ENCODE measurements at regions not wholly inside any gene's neighbourhood (a gene's known extent, or its start where the extent isn't known, plus 50 kb on each side); places are given as distances from the start of the nearest gene placed in this dataset.

- H2BK120ac ChIP-seq (replicated peaks; ENCODE audit: low read depth, low read length): no peak overlapping the region
- H3K14ac ChIP-seq (ENCODE audit: insufficient read length): no peak overlapping the region
- no peaks in the 10 kb centered on the region for H3K23me2 ChIP-seq (ENCODE audit: low read depth, low read length)
- H2BK15ac ChIP-seq (ENCODE audit: low read length): no peak overlapping the region
- H3K9ac ChIP-seq (replicated peaks in 1 of 4; ENCODE audit: extremely low read depth in 1 of 4, low read depth in 3 of 4, low read length in 3 of 4): no peak overlapping the region
- no peak overlapping the region for H3K4me3 ChIP-seq (ENCODE audit: extremely low read depth in 1 of 4, insufficient read depth in 2 of 4, low read depth in 3 of 4, low read length in 4 of 4)
- POLR2A ChIA-PET (ENCODE audit: partially characterized antibody): no interaction called here
- no peak for DNase-seq (ENCODE audit: low read depth in 1 of 2, low spot score in 2 of 2)
- no peak overlapping the region for H3K18ac ChIP-seq (ENCODE audit: extremely low read depth, low read length)
- no peak overlapping the region for H3K56ac ChIP-seq (replicated peaks; ENCODE audit: insufficient read length, low read depth, low read length)
- no peak overlapping the region for H4K5ac ChIP-seq (ENCODE audit: insufficient read length, low read depth, low read length)
- no peaks in the 10 kb centered on the region for H3K79me2 ChIP-seq (ENCODE audit: control insufficient read depth in 1 of 2, insufficient read depth in 2 of 2, low read length in 2 of 2)
- H2BK20ac ChIP-seq (ENCODE audit: low read length): no peak overlapping the region
- WGBS, 2 experiments (ENCODE audit: extremely low coverage in 1 of 2, insufficient coverage in 1 of 2, insufficient read length in 1 of 2, insufficient replicate concordance in 2 of 2, low coverage in 1 of 2, low lambda C conversion rate in 2 of 2, missing lambda C conversion rate in 1 of 2): 92% methylated on average over 4 of the region's 4 CpGs; no CpG with 5 or more reads in 1 of the 2 experiments
- no peak overlapping the region for H3K27ac ChIP-seq (ENCODE audit: low read depth, low read length)
- H2AK5ac ChIP-seq (ENCODE audit: low read depth, low read length): no peak overlapping the region
- FAIRE-seq: no peak
- no peak overlapping the region for H2AFZ ChIP-seq (ENCODE audit: low read length)
- no peaks in the 10 kb centered on the region for H4K20me1 ChIP-seq (replicated peaks in 1 of 2; ENCODE audit: control insufficient read depth in 1 of 2, insufficient read depth in 2 of 2, low read length in 2 of 2)
- CTCF ChIA-PET (ENCODE audit: partially characterized antibody): interaction anchor here (0.6 kb wide), 1 partner anchor 1035 kb away, joined by 3 read pairs; no protein-coding TSS in a partner anchor
- no peaks in the 10 kb centered on the region for H3K4me1 ChIP-seq (replicated peaks in 1 of 4; ENCODE audit: control insufficient read depth in 3 of 4, insufficient read depth in 4 of 4, low read length in 3 of 4)
- no peak overlapping the region for H2BK12ac ChIP-seq (ENCODE audit: low read depth, low read length)
- H4K8ac ChIP-seq (ENCODE audit: extremely low read depth, insufficient read depth, low read length): no peak overlapping the region
- no peak overlapping the region for H3K23ac ChIP-seq (ENCODE audit: insufficient read length)
- no peaks in the 10 kb centered on the region for H3K27me3 ChIP-seq (replicated peaks in 1 of 4; ENCODE audit: control insufficient read depth in 3 of 4, extremely low read depth in 1 of 4, insufficient read depth in 3 of 4, low read length in 3 of 4)
- no peak overlapping the region for H3K4me2 ChIP-seq (ENCODE audit: insufficient read depth in 1 of 2, low read depth in 2 of 2, low read length in 2 of 2)
- no peak overlapping the region for H3K4ac ChIP-seq (replicated peaks; ENCODE audit: insufficient read length, low read depth, low read length)
- no peak for TF ChIP-seq POLR2A (IDR thresholded peaks at IDR 0.05; ENCODE audit: control extremely low read depth in 1 of 2, low read depth in 2 of 2, low read length in 2 of 2)
- TF ChIP-seq RBBP5 (IDR thresholded peaks at IDR 0.05; ENCODE audit: borderline replicate concordance, low read depth, low read length): no peak
- no peak for TF ChIP-seq ASH2L (IDR thresholded peaks at IDR 0.05; ENCODE audit: low read length)
- no peak for TF ChIP-seq SP1 (IDR thresholded peaks at IDR 0.05; ENCODE audit: low read depth, low read length)
- TF ChIP-seq TAF7 (optimal IDR thresholded peaks at IDR 0.05; ENCODE audit: borderline replicate concordance, low read depth, low read length): no peak
- no peak for TF ChIP-seq CTCF (IDR thresholded peaks at IDR 0.05; ENCODE audit: control extremely low read depth in 1 of 3, insufficient read depth in 1 of 3, low read depth in 1 of 3, low read length in 3 of 3)
- TF ChIP-seq EZH2 (IDR thresholded peaks at IDR 0.05; ENCODE audit: low read depth, low read length, severe bottlenecking): no peak
- TF ChIP-seq ATF3 (IDR thresholded peaks at IDR 0.05; ENCODE audit: insufficient read depth, low read depth, low read length): no peak
- TF ChIP-seq SUZ12 (IDR thresholded peaks at IDR 0.05; ENCODE audit: low read length): no peak
- TF ChIP-seq ZNF274 (IDR thresholded peaks at IDR 0.05; ENCODE audit: borderline replicate concordance, extremely low read depth, low read length): no peak
- no peak for TF ChIP-seq SIRT6 (IDR thresholded peaks at IDR 0.05; ENCODE audit: low read length)
- no peak for TF ChIP-seq KDM4A (IDR thresholded peaks at IDR 0.05; ENCODE audit: low read depth, low read length, severe bottlenecking)
- H3K36me3 ChIP-seq (ENCODE audit: control insufficient read depth in 2 of 4, insufficient read depth in 4 of 4, low read length in 3 of 4): no peaks in the 10 kb centered on the region
- H4K91ac ChIP-seq (replicated peaks; ENCODE audit: insufficient read length, low read length): no peak overlapping the region
- no peak overlapping the region for H2BK5ac ChIP-seq (ENCODE audit: low read depth, low read length)
- H3K79me1 ChIP-seq (ENCODE audit: low read depth, low read length): no peaks in the 10 kb centered on the region
- H3K9me3 ChIP-seq (ENCODE audit: insufficient read depth in 2 of 2, low read depth in 1 of 2, low read length in 1 of 2): no peaks in the 10 kb centered on the region
Observed at GRCh38 chr3:117669774-117670173, 960.2 kb downstream of the TUSC7 start.
